ENCODE measurements at regions not wholly inside any gene's neighbourhood (a gene's known extent, or its start where the extent isn't known, plus 50 kb on each side); places are given as distances from the start of the nearest gene placed in this dataset.
A peak's percentile ranks its signal among the peaks of the same experiment; 100 is the strongest.

- Histone ChIP-seq H2BK5ac (ENCODE audit: low read depth, low read length) (no peak overlapping the region), H3K56ac (replicated peaks; ENCODE audit: insufficient read length, low read depth, low read length) (no peak overlapping the region), H4K91ac (replicated peaks; ENCODE audit: insufficient read length, low read length) (no peak overlapping the region), H3K4me1 (replicated peaks in 1 of 4; ENCODE audit: control insufficient read depth in 3 of 4, insufficient read depth in 4 of 4, low read length in 3 of 4) (peaks cover 0 to 4% (median 1%) of the 10 kb centered on the region in 4 experiments; a peak in 3 of 7 replicates), H3K4ac (replicated peaks; ENCODE audit: insufficient read length, low read depth, low read length) (no peak overlapping the region), H3K14ac (ENCODE audit: insufficient read length) (no peak overlapping the region), H3K27ac (ENCODE audit: low read depth, low read length) (no peak overlapping the region), H3K36me3 (ENCODE audit: control insufficient read depth in 2 of 4, insufficient read depth in 4 of 4, low read length in 3 of 4) (peaks cover 0 to 3% (median 0%) of the 10 kb centered on the region in 4 experiments; a peak in 1 of 8 replicates), H3K23ac (ENCODE audit: insufficient read length) (no peak overlapping the region), H3K18ac (ENCODE audit: extremely low read depth, low read length) (no peak overlapping the region), H4K8ac (ENCODE audit: extremely low read depth, insufficient read depth, low read length) (0 out of 2 replicates have a peak overlapping the region, but pooled peaks have one; percentile 43), H3K4me3 (ENCODE audit: extremely low read depth in 1 of 4, insufficient read depth in 2 of 4, low read depth in 3 of 4, low read length in 4 of 4) (no peak overlapping the region), H2BK12ac (ENCODE audit: low read depth, low read length) (no peak overlapping the region; the same call in 1 of the 2 replicates), H2AFZ (ENCODE audit: low read length) (no peak overlapping the region), H2BK20ac (ENCODE audit: low read length) (no peak overlapping the region), H3K79me2 (ENCODE audit: control insufficient read depth in 1 of 2, insufficient read depth in 2 of 2, low read length in 2 of 2) (no peaks in the 10 kb centered on the region), H4K5ac (ENCODE audit: insufficient read length, low read depth, low read length) (no peak overlapping the region), H3K9ac (replicated peaks in 1 of 4; ENCODE audit: extremely low read depth in 1 of 4, low read depth in 3 of 4, low read length in 3 of 4) (no peak overlapping the region), H4K20me1 (replicated peaks in 1 of 2; ENCODE audit: control insufficient read depth in 1 of 2, insufficient read depth in 2 of 2, low read length in 2 of 2) (no peaks in the 10 kb centered on the region), H3K27me3 (replicated peaks in 1 of 4; ENCODE audit: control insufficient read depth in 3 of 4, extremely low read depth in 1 of 4, insufficient read depth in 3 of 4, low read length in 3 of 4) (no peaks in the 10 kb centered on the region), H3K4me2 (ENCODE audit: insufficient read depth in 1 of 2, low read depth in 2 of 2, low read length in 2 of 2) (no peak overlapping the region), H3K79me1 (ENCODE audit: low read depth, low read length) (peaks cover 2% of the 10 kb centered on the region), H2BK15ac (ENCODE audit: low read length) (no peak overlapping the region), H2BK120ac (replicated peaks; ENCODE audit: low read depth, low read length) (no peak overlapping the region), H3K23me2 (ENCODE audit: low read depth, low read length) (no peaks in the 10 kb centered on the region), H3K9me3 (ENCODE audit: insufficient read depth in 2 of 2, low read depth in 1 of 2, low read length in 1 of 2) (no peaks in the 10 kb centered on the region), H2AK5ac (ENCODE audit: low read depth, low read length) (no peak overlapping the region)
- ChIA-PET CTCF (ENCODE audit: partially characterized antibody) (interaction anchor here (0.7 kb wide), 1 partner anchor 36 kb away, joined by 3 read pairs; no protein-coding TSS in a partner anchor), POLR2A (ENCODE audit: partially characterized antibody) (no interaction called here)
- DNase-seq (ENCODE audit: low read depth in 1 of 2, low spot score in 2 of 2) (no peak), FAIRE-seq (no peak)
- 92% methylated on average over 15 of the region's 15 CpGs; no CpG with 5 or more reads in 1 of the 2 experiments for WGBS, 2 experiments (ENCODE audit: extremely low coverage in 1 of 2, insufficient coverage in 1 of 2, insufficient read length in 1 of 2, insufficient replicate concordance in 2 of 2, low coverage in 1 of 2, low lambda C conversion rate in 2 of 2, missing lambda C conversion rate in 1 of 2)
- TF ChIP-seq TAF7 (optimal IDR thresholded peaks at IDR 0.05; ENCODE audit: borderline replicate concordance, low read depth, low read length) (no peak), CBX5 (IDR thresholded peaks at IDR 0.05; ENCODE audit: low read depth, low read length) (no peak), BACH1 (IDR thresholded peaks at IDR 0.05; ENCODE audit: low read length) (no peak), RAD21 (IDR thresholded peaks at IDR 0.05 in 1 of 2, conservative IDR thresholded peaks at IDR 0.05 in 1 of 2; ENCODE audit: low read depth in 2 of 2, low read length in 2 of 2) (no peak), JUND (IDR thresholded peaks at IDR 0.05; ENCODE audit: low read length) (no peak), E2F6 (IDR thresholded peaks at IDR 0.05) (no peak), POU5F1 (IDR thresholded peaks at IDR 0.05; ENCODE audit: low read depth, low read length) (no peak)
Observed at GRCh38 chr10:21261842-21262294, 263.6 kb downstream of the SKIDA1 start.
